ENCODE measurements at regions not wholly inside any gene's neighbourhood (a gene's known extent, or its start where the extent isn't known, plus 50 kb on each side); places are given as distances from the start of the nearest gene placed in this dataset.

DNA sequence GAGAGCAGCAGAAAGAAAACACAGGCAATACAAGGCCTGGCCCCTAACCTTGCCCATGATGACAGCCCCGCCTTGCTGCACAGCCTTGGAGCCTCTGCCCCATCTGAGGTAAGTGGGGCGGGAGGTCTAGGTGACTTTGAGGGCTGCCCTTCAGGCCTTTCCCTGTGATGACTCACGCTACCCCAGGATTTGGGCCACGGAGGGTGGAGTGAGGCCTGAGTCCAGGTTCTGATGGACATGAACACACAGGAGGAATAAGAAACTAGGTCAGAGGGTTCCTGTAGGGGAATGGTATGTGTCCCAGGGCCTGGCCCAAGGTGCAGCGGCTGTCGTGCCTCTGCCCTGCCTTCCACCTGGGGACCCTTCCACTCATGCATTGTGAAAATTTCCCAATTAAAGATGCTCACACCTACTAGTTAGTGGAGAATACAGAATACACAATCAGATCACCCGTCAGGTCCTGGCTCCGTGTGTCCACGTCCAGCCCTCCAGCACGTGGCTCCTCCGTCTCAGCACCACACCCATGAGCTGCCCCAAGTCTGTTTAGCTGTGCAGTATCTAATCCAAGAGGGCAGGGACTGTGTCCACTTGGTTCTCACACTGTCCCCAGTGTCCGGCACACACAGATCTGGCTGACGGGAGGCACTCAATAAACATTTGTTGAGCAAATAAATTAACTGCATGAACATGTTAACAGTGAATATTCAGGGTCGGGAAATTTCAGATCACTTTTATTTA, 111.0 kb downstream of the CHST1 start:
- no peak for FAIRE-seq

- FAIRE-seq, result no peak
Observed at GRCh38 chr11:45553383-45553936, 112.0 kb downstream of the CHST1 start.

- no peak for FAIRE-seq
Observed at GRCh38 chr11:45551191-45551713, 114.2 kb downstream of the CHST1 start.

DNA sequence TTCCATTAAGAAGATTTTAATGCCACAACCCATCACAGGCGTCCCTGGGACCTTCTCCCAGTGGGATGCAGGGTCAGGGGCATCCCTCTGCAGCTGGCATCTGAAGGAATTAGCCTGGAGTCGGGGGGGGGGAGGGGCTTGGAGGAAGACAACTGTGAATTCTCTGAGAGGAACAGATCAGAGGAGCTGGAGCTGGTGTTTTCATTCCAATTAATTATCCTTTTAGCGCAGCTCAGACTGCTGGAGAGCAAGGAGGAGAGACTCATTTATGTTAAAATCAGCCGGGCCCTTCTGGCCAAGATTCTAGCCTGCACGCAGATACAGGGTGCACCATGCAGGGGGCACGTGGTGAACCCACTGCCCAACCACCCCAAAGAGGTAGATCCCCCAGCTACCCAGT, 116.2 kb downstream of the CHST1 start:
- FAIRE-seq, result no peak

- FAIRE-seq, result no peak
Observed at GRCh38 chr11:45546366-45546765, 119.1 kb downstream of the CHST1 start.

DNA sequence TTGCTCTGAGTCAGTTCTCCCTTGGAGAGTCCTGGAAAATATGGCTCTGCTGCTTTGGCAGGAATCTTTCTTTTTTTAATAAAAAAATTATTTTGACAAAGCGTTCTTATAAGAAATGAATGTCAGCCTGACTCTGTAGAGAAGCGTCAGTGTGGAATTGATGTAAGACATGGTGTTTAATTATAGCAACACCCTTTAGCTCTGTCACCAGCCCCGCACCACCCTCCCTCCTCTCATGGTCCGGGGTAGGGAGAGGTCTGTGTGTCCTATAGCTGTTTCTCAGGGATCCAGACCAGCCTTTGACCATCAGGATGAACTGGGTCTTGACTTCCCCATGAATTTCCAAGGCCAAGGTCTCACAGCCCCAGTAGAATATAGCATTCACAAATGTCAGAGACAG, 120.6 kb downstream of the CHST1 start:
- FAIRE-seq, result no peak

DNA sequence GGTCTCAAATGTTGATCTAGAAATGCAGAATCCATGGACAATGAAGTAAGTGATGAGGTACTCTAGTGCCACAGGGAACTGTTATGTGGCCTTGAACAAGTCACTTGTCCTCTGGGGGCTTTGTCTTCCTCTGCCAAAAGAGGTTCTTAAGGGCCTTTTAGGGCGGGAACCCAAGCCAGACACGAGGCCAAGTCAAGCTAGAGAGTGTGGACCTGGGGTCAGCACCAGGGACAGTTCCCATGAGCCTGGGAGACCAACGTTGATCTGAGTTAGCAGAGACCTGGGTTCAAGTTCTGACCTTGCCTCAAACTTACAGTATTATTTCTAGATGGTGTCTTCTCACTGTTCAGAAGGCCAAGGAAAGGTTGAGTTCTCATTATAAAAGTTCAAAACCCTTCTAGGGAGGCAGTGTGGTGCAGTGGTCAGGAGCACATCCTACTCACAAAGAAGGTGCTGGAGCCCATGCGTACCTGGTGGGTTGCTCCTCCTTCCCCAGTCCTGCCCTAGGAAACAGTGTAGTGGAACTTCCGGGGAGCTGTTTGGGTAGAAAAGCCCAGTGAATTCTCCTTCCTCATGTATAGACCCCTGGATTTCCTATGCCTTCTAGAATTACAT, 121.5 kb downstream of the CHST1 start:
- FAIRE-seq, result no peak

DNA sequence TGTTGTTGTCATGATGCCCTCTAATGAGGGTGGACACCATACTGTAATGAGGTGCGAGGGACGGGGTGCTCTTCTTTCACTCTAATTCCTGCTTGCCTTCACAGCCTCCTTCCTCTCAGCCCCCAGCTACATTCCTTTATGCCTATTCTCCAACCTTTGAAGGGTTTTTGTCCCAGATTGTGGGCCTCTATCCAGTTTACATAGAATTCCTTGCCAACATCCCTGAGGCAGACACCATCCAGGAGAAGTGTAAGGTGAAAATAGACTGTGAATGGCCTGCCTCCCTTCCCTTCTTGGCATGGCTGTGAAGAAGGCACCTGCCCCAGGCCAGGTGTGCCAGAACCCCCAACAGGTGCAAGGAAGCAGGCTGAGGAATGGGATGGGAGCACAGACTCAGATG, 122.3 kb downstream of the CHST1 start:
- FAIRE-seq, result no peak

DNA sequence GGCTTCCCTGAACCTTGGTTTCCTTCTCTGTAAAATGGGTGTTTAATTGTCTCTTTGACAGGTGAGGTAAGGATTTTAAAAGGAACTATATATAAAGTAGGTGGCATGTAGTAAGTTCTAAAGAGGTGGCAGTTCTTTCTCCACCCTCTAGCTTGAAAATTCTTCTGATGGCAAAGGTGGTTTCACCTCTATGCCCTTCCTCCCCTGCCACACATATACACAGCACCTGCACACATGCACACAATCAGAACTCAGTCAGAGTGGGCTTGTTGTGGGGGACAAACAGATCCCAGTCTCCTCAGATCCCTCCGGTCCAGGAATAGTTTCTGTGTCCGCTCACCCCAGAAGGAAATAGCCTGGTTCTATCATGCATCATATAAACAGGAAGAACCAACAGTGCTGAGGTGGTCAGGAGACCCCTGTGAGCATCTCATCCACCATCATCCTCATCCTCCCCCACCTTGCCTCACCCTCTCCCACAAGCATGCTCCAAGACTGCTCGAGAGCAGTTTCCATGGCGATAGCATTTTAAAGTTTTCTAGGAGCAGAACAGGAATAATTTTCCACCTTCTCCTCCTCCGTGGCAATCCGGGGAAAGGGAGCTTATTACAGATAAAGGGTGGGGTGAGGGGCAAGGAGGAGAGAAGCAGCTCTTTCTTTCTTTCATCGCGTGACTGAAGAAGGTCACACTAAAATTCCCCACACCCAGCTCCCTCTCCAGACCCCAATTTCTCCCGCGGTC, 123.6 kb downstream of the CHST1 start:
- FAIRE-seq, result no peak

- FAIRE-seq, result no peak
Observed at GRCh38 chr11:45538939-45539338, 126.5 kb downstream of the CHST1 start.

GRCh38 chr11:45538363-45538762, 127.1 kb downstream of the CHST1 start:
- no peak for FAIRE-seq

GRCh38 chr11:45537614-45538013, 127.8 kb downstream of the CHST1 start:
- no peak for FAIRE-seq

DNA sequence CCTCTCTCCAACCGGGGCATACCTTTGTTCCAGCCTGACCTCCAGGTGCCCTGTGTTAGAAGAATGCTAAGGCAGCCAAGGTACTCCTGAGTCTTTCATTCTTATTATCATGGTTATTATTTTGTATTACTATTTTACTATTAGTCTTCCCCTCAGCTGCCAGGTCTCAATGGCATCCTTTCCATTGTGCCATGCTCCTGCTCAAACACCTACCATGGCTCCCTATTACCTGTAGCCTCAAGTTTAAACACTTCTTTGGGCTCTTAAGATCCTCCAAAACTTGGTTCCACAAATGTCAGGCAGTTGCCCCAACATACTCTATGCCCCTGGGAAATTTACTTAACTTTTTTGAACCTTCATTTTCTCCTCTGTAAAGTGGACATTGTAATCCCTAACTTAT, 130.4 kb downstream of the CHST1 start:
- FAIRE-seq, result no peak

DNA sequence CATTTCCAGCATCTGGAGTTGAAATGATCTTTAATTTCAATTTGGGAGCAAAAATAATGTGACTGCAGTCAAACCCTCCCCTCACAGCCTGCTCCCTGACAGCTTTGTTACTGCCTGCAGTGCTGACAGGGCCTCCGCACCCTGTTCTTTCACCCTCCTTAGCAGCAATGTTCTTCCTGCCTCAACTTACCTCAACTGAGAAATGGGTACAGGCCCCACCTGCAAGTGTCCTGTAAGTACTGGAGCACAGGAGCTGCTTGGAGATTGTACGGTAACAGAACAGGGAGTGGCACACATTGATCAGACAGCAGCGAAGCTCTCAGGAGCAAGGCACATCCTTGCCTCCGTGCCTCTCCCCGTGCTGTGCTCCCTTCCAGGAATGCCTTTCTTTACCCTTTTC, 131.3 kb downstream of the CHST1 start:
- no peak for FAIRE-seq

GRCh38 chr11:45532546-45532945, 132.9 kb downstream of the CHST1 start:
- no peak for FAIRE-seq

- FAIRE-seq, result no peak
Observed at GRCh38 chr11:45530776-45531175, 134.6 kb downstream of the CHST1 start.

GRCh38 chr11:45530111-45530510, 135.3 kb downstream of the CHST1 start:
- no peak for FAIRE-seq

- no peak for FAIRE-seq
Observed at GRCh38 chr11:45528435-45528834, 137.0 kb downstream of the CHST1 start.

GRCh38 chr11:45527898-45528297, 137.5 kb downstream of the CHST1 start:
- no peak for FAIRE-seq

GRCh38 chr11:45525393-45525792, 140.0 kb downstream of the CHST1 start:
- no peak for FAIRE-seq

DNA sequence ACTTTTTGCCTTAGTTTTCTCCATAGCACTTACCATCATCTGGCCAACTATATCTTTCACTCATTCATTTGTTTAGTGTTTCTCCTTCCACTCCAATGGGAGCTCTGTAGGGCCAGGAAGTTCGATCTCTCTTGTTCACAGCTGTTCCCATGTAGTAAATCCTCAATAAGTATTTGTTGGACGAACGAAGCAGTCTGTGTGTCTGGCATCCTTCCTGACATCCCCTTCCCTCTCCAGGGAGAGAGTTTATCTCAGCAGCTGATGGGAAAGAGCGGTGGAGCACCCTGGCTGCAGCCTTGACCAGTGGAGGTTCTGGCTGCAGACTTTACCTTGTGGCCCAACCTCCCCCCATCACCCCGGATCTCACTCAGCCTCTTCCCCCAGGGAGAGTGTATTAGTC, 141.7 kb downstream of the CHST1 start:
- FAIRE-seq, result no peak

- no peak for FAIRE-seq
Observed at GRCh38 chr11:45518833-45519535, 146.4 kb downstream of the CHST1 start.

All from A204.1 (cell line).